Activated CD4-positive, CD25-positive, alpha-beta regulatory T cell treated with anti-CD3 and anti-CD28 coated beads, Interleukin-2, amount 50 U/mL, for 72 hours (primary cell): ENCODE measurements at regions not wholly inside any gene's neighbourhood (a gene's known extent, or its start where the extent isn't known, plus 50 kb on each side); places are given as distances from the start of the nearest gene placed in this dataset.
"Not testable (repeated sequence)": the region's sequence is repeated elsewhere in the genome, so short reads cannot be mapped to it uniquely, and the experiment has no call there.

Experiments
- DNase-seq: peaks from one replicate; pipeline ENCODE4 v3.0.0; 2021

DNA sequence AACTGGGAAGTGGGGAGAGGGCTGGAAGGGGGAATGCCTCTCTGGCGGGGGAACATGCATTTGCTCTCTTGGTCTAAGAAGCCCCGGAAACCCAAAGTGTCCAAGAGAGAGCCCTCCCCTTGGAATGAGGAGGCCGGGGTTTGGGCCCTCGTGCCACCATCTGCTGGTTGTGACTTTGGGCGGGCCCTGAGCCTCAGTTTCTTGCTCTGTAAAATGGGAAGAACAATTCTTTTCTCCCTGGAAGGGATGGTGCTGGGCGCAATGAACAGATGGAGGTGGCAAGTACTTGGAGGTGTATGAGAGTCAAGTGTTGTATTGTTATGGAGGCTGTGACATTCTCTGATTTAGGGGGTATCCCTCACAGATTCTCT is 69.9 kb upstream of the TARDBP start:
- no peak for DNase-seq

DNA sequence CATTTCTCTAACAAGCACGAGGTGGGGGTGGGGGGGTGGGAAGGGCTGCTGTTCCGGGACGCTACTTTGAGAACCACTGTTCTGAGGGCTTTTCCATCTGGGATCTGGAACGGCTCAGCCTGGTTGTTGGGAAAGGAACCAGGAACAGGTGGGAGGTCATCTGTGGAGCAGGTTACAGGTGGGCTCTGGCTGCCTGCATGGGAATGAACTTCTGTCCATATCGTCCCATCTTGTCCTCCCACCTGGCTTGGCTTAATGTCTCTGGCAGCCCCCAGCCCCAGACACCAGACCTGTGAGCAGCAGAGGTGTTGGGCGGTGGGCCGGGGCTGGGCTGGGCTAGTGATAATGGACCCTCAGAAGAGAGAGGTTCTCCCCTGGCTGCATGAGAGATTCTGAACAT is 69.4 kb upstream of the TARDBP start:
- DNase-seq, result no peak

- DNase-seq, result no peak
Observed at GRCh38 chr1:10943991-10944730, 68.3 kb upstream of the TARDBP start.

DNA sequence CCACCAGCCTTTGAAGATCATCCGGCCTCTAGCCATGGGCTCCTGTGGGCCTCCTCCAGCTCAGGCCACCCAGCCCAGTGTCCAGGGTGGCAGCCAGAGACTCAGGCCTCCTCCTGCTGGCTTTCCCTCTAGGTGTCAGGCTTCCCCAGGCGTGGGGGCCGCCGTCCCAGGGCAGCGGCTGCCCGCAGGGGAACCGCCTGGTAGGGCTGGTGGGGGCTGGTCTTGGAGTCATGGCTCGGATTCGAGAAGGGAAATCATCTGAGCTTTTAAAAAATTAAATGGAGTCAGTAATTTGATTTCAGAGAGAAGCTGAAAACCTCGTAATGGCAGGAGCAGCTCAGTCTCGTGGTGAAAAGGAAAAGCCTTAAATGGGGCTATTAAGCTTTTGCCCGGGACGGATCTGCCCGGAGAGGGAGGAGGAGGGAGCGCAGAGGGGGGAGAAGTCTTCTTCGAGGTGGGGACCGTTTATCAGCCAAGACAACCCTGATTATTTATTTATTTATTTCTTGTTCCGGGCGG is 66.4 kb upstream of the TARDBP start:
- no peak for DNase-seq

GRCh38 chr1:10947181-10947580 is 65.3 kb upstream of the TARDBP start:
- no peak for DNase-seq

DNA sequence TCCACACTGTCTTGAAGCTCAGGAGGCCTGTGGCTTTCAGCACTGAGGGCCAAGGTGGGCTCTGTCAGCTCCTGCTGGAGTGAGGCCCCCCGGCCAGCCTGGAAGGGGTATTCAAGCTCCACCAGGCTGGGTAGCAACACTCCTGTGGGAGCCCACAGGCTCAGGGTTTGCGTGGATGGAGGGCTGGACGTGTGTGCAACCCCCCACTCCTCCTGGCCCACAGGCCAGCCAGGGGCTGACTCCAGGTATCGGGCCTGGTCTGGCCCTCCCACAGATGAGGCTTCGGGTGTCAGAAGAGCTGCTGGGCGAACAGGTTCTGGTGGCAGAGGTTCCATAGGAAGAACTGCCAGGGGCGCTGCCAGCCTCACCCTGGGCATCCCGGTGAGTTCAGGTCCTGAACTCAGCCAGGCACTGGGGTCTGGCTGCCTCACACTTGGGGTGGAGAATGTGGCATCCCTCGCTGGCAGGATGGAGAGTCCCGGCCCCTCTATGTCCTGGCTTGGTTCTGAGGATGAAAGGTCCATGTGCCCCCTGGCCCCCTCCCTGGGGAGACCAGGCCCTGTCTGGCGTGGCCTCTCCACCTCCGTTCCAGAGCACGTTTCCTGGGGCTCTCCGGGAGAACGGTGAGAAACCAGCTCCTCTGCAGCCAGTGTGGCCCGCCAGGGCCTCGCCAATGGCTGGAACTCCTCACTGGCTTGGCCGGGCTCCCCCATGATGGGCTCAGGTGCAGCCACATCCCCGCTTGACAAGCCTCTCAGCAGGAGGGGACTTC is 64.6 kb upstream of the TARDBP start:
- no peak for DNase-seq

- DNase-seq, result no peak
Observed at GRCh38 chr1:10948463-10948775, 64.0 kb upstream of the TARDBP start.

DNA sequence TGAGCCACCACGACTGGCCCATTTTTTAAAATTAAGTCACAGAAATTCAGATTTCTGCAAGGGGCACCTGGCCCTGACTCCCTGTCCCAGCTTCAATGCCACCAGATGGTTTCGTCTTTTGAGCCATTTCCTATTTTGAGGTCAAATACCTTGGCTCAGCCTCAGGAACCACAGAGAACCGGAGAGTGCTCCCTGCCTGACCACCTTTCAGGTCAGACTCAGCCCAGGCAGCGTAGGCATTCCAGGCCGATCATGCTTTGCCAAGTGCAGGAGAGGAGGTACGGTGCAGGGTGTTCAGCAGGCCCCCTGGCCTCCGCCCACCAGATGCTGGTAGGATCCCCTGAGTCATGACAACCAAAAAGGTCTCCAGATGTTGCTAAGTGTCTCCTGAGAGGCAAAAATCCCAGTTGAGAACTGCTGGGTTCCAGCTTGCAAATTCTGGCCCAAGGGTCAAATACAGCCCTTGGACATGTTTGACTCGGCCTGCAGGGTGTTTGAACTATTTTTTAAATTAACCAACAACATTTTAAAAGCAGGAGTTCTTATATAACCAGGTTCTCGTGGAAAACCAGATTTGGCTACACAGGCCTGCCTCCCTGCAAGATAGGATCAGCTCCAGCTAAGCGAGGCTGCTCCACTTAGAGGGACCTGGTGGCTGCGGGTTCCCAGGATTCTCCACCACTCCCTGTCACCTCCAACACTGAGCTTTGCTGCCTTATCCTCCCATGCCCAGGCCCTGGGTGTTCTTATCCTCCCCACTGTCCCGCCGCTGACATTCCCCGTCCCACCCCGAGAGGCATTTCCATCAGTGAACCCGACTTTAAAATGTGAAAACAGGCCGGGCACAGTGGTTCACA is 61.9 kb upstream of the TARDBP start:
- DNase-seq, result no peak

DNA sequence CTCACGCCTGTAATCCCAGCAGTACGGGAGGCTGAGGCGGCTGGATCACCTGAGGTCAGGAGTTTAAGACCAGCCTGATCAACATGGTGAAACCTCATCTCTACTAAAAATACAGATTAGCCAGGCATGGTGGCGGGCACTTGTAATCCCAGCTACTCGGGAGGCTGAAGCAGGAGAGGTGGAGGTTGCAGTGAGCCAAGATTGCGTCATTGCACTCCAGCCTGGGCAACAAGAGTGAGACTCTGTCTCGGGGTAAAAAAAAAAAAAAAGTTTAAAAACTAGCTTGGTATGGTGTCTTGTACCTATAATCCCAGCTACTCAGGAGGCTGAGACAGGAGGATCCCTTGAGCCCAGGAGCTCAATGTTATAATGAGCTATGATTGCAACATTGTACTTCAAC is 61.2 kb upstream of the TARDBP start:
- not testable (repeated sequence) for DNase-seq

- no peak for DNase-seq
Observed at GRCh38 chr1:10951961-10952360, 60.5 kb upstream of the TARDBP start.

DNA sequence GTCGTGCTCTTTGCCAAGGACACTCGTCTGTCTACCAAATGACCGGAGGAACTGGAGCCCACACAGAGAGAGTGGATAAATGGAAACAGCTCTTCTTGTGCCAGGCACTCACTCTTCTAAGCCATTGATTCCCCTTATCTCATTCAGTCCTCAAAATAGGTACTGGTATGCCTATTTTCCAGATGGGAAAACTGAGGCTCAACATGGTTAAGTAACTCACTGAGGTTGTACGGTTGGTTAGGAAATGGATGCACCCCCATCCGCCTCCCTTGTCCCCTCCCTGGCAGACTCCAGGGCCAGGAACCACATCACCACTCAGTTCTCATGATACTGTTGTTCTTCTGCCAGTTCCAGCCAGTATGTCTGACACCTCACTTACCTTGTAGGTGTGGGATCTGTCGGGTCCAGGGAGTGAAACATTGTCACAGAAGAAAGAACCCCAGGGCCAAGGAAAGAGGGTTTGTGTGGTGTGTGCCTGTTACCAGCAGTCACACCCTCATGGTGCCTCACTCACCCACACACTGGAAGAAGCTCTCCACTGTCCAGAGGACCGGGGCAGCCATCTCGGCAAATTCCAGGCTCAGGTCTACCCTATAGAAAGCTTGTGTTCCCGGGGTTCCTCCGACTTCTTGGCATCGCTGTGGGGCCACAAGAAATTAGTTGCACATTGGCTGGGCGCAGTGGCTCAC is 58.8 kb upstream of the TARDBP start:
- no peak for DNase-seq

DNA sequence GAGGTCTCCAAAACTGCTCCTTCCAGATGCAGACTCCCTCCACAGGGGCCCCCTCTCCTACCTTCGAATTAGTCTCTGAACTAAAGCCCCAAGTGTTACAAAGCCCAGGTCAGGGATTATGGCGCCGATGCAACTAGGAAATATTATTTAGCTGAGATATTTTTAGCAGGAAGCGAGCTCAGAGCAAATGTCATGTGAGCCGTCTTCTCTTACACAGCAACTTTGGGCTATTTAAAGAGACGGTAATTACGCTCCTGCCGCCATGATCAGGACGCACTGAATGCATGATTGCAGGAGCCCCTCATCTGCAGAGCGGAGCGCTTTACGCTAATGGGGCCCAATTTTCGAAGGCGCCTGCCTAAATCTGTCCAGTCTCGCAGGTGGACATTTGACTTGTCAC is 55.3 kb upstream of the TARDBP start:
- DNase-seq, result no peak

GRCh38 chr1:10958614-10959013 is 53.8 kb upstream of the TARDBP start:
- DNase-seq, result no peak

DNA sequence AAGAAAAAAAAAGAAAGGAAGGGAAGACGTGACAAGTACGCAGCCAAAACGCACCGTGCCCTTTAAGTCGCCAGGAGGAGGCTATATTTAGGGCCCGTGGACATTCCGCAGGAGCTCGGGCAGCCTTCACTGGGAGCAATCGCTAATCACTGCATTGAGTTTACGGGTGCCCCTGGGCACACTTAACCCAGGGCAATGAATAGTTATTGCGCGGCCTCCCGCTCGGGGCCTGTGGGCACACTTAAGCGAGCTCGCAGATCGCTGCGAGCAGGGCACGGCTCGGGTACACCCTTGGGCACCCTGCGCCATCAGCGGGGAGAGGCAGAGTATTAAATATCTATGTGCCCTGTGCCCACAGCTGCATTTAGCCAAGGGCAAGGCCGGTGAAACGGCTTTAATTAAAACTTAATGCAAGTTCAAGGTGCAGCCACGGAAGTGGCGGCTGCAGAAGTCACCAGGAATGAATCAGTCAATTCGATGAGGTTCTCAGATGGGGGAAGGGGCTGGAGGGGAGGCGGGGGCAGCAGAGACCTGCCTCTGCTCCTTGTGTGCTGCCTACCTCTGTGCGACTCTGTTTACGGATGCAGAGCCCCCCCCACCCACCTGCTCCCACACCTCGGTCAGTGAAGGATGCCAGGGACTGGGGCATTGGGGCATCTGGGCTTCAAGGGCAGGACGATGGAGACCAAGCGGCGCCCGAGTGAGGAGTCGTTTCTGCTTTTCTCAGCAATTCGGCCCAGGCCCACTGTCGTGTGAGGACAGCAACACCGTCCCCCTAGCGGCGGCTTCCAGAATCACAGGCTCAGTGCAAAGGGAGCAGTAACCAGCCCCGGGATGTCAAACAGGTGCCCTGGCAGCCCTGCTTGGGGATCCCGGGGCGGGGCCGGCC is 51.8 kb upstream of the TARDBP start:
- DNase-seq, result peak; percentile 86

DNA sequence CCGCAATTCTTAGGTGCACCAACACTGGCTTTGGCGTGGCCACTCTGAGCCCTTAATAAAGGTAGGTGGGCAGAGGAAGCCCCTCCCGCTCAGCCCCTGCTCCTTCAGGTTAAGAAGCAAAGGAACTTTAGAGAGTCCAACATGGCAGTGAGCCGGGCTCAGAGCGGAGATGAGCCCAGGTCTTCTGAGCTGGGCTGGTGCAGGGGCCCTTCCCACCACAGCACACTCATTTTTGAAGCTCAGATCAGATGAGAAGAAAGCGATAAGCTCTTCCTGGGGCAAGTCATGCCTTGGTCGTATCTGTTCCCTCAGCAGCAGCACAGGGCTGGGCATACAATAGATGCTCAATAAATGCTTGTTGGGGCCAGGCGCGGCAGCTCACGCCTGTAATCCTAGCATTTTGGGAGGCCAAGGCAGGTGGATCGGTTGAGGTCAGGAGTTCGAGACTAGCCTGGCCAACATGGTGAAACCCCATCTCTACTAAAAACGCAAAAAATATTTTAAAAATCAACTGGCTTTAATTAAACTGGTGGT is 51.1 kb upstream of the TARDBP start:
- no peak for DNase-seq

- DNase-seq, result no peak
Observed at GRCh38 chr1:10962483-10962882, 50.0 kb upstream of the TARDBP start.
